ENCODE measurements at regions not wholly inside any gene's neighbourhood (a gene's known extent, or its start where the extent isn't known, plus 50 kb on each side); places are given as distances from the start of the nearest gene placed in this dataset.
"Not testable (repeated sequence)": the region's sequence is repeated elsewhere in the genome, so short reads cannot be mapped to it uniquely, and the experiment has no call there.

- DNase-seq (ENCODE audit: low read depth in 1 of 2, low spot score in 1 of 2), result no peak
These were observed 426.2 kb downstream of the BCAT1 start for GRCh38 chr12:24522736-24523135.

- DNase-seq (ENCODE audit: low read depth in 1 of 2, low spot score in 1 of 2), result no peak
These were observed 429.1 kb downstream of the BCAT1 start for GRCh38 chr12:24519759-24520158.

GRCh38 chr12:24517000-24517399 is 431.9 kb downstream of the BCAT1 start:
- DNase-seq (ENCODE audit: low read depth in 1 of 2, low spot score in 1 of 2), result no peak

- no peak for DNase-seq (ENCODE audit: low read depth in 1 of 2, low spot score in 1 of 2)
These were observed 438.2 kb downstream of the BCAT1 start for GRCh38 chr12:24510581-24511125.

- no peak for DNase-seq (ENCODE audit: low read depth in 1 of 2, low spot score in 1 of 2)
These were observed 441.1 kb downstream of the BCAT1 start for GRCh38 chr12:24507827-24508226.

- no peak for DNase-seq (ENCODE audit: low read depth in 1 of 2, low spot score in 1 of 2)
These were observed 443.4 kb downstream of the BCAT1 start for GRCh38 chr12:24505366-24506015.

GRCh38 chr12:24503477-24503876 is 445.4 kb downstream of the BCAT1 start:
- DNase-seq (ENCODE audit: low read depth in 1 of 2, low spot score in 1 of 2), result not testable (repeated sequence)

GRCh38 chr12:24500831-24501230 is 448.1 kb downstream of the BCAT1 start:
- DNase-seq (ENCODE audit: low read depth in 1 of 2, low spot score in 1 of 2), result no peak

- no peak for DNase-seq (ENCODE audit: low read depth in 1 of 2, low spot score in 1 of 2)
These were observed 448.5 kb downstream of the BCAT1 start for GRCh38 chr12:24500421-24500820.

- no peak for DNase-seq (ENCODE audit: low read depth in 1 of 2, low spot score in 1 of 2)
These were observed 449.5 kb downstream of the BCAT1 start for GRCh38 chr12:24499151-24500146.

GRCh38 chr12:24496755-24497154 is 452.1 kb downstream of the BCAT1 start:
- no peak for DNase-seq (ENCODE audit: low read depth in 1 of 2, low spot score in 1 of 2)

- DNase-seq (ENCODE audit: low read depth in 1 of 2, low spot score in 1 of 2), result no peak
These were observed 454.5 kb downstream of the BCAT1 start for GRCh38 chr12:24494401-24494800.

GRCh38 chr12:24491968-24492367 is 456.9 kb downstream of the BCAT1 start:
- no peak for DNase-seq (ENCODE audit: low read depth in 1 of 2, low spot score in 1 of 2)

GRCh38 chr12:24489939-24490338 is 459.0 kb downstream of the BCAT1 start:
- no peak for DNase-seq (ENCODE audit: low read depth in 1 of 2, low spot score in 1 of 2)

- no peak for DNase-seq (ENCODE audit: low read depth in 1 of 2, low spot score in 1 of 2)
These were observed 459.8 kb downstream of the BCAT1 start for GRCh38 chr12:24488906-24489619.

GRCh38 chr12:24488091-24488596 is 460.8 kb downstream of the BCAT1 start:
- DNase-seq (ENCODE audit: low read depth in 1 of 2, low spot score in 1 of 2), result no peak

- DNase-seq (ENCODE audit: low read depth in 1 of 2, low spot score in 1 of 2), result no peak
These were observed 461.3 kb downstream of the BCAT1 start for GRCh38 chr12:24487606-24488005.

- DNase-seq (ENCODE audit: low read depth in 1 of 2, low spot score in 1 of 2), result no peak
These were observed 465.2 kb downstream of the BCAT1 start for GRCh38 chr12:24483732-24484131.

GRCh38 chr12:24482882-24483604 is 465.9 kb downstream of the BCAT1 start:
- no peak for DNase-seq (ENCODE audit: low read depth in 1 of 2, low spot score in 1 of 2)

- DNase-seq (ENCODE audit: low read depth in 1 of 2, low spot score in 1 of 2), result no peak
These were observed 466.9 kb downstream of the BCAT1 start for GRCh38 chr12:24482044-24482443.

Measured in stimulated activated CD4-positive, alpha-beta T cell treated with anti-CD3 and anti-CD28 coated beads, Interleukin-15, amount 100 ng/mL, for 1 hour (primary cell).